ENCODE measurements at regions not wholly inside any gene's neighbourhood (a gene's known extent, or its start where the extent isn't known, plus 50 kb on each side); places are given as distances from the start of the nearest gene placed in this dataset.

DNA sequence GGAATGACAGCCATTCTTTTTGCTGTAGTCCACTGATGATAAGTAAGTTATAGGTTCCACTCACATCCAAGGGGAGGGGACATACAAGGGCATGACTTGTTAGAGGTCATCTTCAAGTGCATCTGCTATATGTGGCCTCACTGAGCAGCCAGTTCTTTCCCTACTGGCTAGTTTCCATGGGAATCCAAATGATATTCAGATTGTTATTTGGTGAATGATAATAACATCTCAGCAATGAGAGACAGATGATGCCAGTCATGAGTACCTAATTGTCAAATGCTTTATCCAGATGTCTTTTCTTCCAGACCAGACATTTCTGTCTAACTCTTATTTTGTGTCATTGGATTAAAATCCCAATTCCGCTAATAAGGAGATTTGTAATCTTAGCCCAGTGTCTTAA lies 460.4 kb upstream of the BOD1L1 start:
- Histone ChIP-seq H3K9ac (ENCODE audit: extremely low read depth, insufficient read length, low read length) (no peak overlapping the region), H4K20me1 (ENCODE audit: control insufficient read depth, insufficient read depth, insufficient read length) (no peaks in the 10 kb centered on the region), H2BK15ac (ENCODE audit: low read depth, low read length) (no peak overlapping the region), H4K5ac (ENCODE audit: insufficient read length, low read depth, low read length) (no peak overlapping the region), H3K4me1 (ENCODE audit: insufficient read depth, low read length) (peaks cover 6% of the 10 kb centered on the region; the same call in 1 of the 2 replicates), H3K4ac (ENCODE audit: low read depth, low read length) (no peak overlapping the region), H2BK5ac (ENCODE audit: insufficient read length, low read length) (no peak overlapping the region), H3K23me2 (ENCODE audit: insufficient read length, low read depth, low read length, poor library complexity, severe bottlenecking) (no peaks in the 10 kb centered on the region), H3K27me3 (ENCODE audit: insufficient read depth, low read length) (no peaks in the 10 kb centered on the region), H2AK5ac (ENCODE audit: insufficient read length, low read length) (no peak overlapping the region), H2AFZ (ENCODE audit: low read length) (no peak overlapping the region), H4K91ac (ENCODE audit: insufficient read length, low read depth, low read length) (no peak overlapping the region), H3K56ac (ENCODE audit: insufficient read length, low read depth, low read length) (no peak overlapping the region), H3K79me1 (ENCODE audit: insufficient read depth, low read depth, low read length, poor library complexity, severe bottlenecking) (no peaks in the 10 kb centered on the region), H3K14ac (ENCODE audit: insufficient read depth, low read length) (no peak overlapping the region), H3K4me2 (ENCODE audit: insufficient read depth, insufficient read length, low read length) (no peak overlapping the region), H3K27ac (ENCODE audit: insufficient read length, low read depth, low read length) (no peak overlapping the region), H3K79me2 (ENCODE audit: insufficient read depth, low read length) (no peaks in the 10 kb centered on the region), H2BK20ac (ENCODE audit: low read depth, low read length, poor library complexity, severe bottlenecking) (no peak overlapping the region), H2BK12ac (ENCODE audit: insufficient read length, low read depth, low read length) (no peak overlapping the region), H3K23ac (ENCODE audit: insufficient read length, low read depth, low read length) (no peak overlapping the region), H3K18ac (ENCODE audit: insufficient read length, low read depth, low read length) (no peak overlapping the region), H3K9me3 (ENCODE audit: control insufficient read depth, low read depth, low read length) (no peaks in the 10 kb centered on the region), H4K8ac (replicated peaks; ENCODE audit: insufficient read length, low read depth, low read length) (no peak overlapping the region), H3T11ph (ENCODE audit: low read length) (no peak overlapping the region), H2BK120ac (ENCODE audit: low read depth, low read length, poor library complexity, severe bottlenecking) (no peak overlapping the region)
- TF ChIP-seq, protein P1, sequence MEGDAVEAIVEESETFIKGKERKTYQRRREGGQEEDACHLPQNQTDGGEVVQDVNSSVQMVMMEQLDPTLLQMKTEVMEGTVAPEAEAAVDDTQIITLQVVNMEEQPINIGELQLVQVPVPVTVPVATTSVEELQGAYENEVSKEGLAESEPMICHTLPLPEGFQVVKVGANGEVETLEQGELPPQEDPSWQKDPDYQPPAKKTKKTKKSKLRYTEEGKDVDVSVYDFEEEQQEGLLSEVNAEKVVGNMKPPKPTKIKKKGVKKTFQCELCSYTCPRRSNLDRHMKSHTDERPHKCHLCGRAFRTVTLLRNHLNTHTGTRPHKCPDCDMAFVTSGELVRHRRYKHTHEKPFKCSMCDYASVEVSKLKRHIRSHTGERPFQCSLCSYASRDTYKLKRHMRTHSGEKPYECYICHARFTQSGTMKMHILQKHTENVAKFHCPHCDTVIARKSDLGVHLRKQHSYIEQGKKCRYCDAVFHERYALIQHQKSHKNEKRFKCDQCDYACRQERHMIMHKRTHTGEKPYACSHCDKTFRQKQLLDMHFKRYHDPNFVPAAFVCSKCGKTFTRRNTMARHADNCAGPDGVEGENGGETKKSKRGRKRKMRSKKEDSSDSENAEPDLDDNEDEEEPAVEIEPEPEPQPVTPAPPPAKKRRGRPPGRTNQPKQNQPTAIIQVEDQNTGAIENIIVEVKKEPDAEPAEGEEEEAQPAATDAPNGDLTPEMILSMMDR (conservative IDR thresholded peaks at IDR 0.05): no peak
- no peak for DNase-seq
- peaks cover 19 to 20% of the 10 kb centered on the region in 2 experiments for H3K4me1 Mint-ChIP-seq
- no peaks in the 10 kb centered on the region; the same call in 1 of the 2 replicates for H3K27me3 Mint-ChIP-seq (ENCODE audit: low read depth)
- peaks cover 7 to 13% of the 10 kb centered on the region in 2 experiments for H3K9me3 Mint-ChIP-seq
- H3K27ac Mint-ChIP-seq: no peak overlapping the region
- H3K36me3 Mint-ChIP-seq (ENCODE audit: insufficient read depth in 1 of 3, low read depth in 3 of 3): peaks cover 0 to 8% (median 3%) of the 10 kb centered on the region in 3 experiments; a peak in 4 of 7 replicates
- no CpG with 5 or more reads among the region's 1 CpG for WGBS (ENCODE audit: extremely low coverage, insufficient read length, low lambda C conversion rate)
- H3K4me3 Mint-ChIP-seq: no peak overlapping the region

Data from H9 (cell line).